HCT116 (cell line): ENCODE measurements at regions not wholly inside any gene's neighbourhood (a gene's known extent, or its start where the extent isn't known, plus 50 kb on each side); places are given as distances from the start of the nearest gene placed in this dataset.

Experiments
- ATAC-seq: fragments of 200-7000 bp; cut with Tn5 transposase; 2 replicates; pipeline ENCODE4 v1.9.1; 2020; ENCODE audit warnings: mild to moderate bottlenecking, moderate library complexity
- BruUV-seq: library from RNA; stranded (reverse); fragments of 400-500 nt; replicated peaks from 2 replicates; lab custom pipeline; 2021; lab: Mats Ljungman, UMichigan
- CTCF ChIA-PET: fragments of 300-600 bp; sonication (Branson Sonifier 250); formaldehyde crosslinking; loops from one replicate; lab custom pipeline; 2021; ENCODE audit warnings: antibody characterized with exemption; lab: Charles Lee
- POLR2A ChIA-PET: fragments of 300-600, 350-600 bp; sonication (Branson Sonifier 250); formaldehyde crosslinking; loops from one replicate; lab custom pipeline; 2021; ENCODE audit warnings: antibody characterized with exemption; lab: Charles Lee
- RAD21 ChIA-PET, 2 experiments: fragments of 300-600 bp; sonication (Branson Sonifier 250); formaldehyde crosslinking; loops; one replicate each; lab custom pipeline; 2023; ENCODE audit warnings: low total read pairs in 2 of 2; ENCODE audit not compliant: uncharacterized antibody in 2 of 2, unreplicated experiment in 2 of 2, low non-redundant PET in 1 of 2; lab: Charles Lee
- DNase-seq: peaks from one replicate; pipeline ENCODE4 v3.0.0-alpha.2; 2010; ENCODE audit warnings: low read depth, low spot score
- H2AFZ ChIP-seq: fragments of 200-600 bp; shearing (Covaris generic), sonication (generic); 2 replicates; pipeline ENCODE4 v1.6.1; 2017; ENCODE audit warnings: low read depth, mixed run types, mixed read lengths, antibody characterized with exemption, low read length; ENCODE audit not compliant: poor library complexity, severe bottlenecking
- H3K27ac ChIP-seq: 2 replicates; pipeline ENCODE4 v1.5.1; 2012; ENCODE audit warnings: low read depth, low read length
- H3K27me3 ChIP-seq: fragments of 200-600 bp; sonication (generic); 2 replicates; pipeline ENCODE4 v1.6.1; 2016; ENCODE audit warnings: mixed run types, low read length, mixed read lengths; ENCODE audit not compliant: insufficient read depth
- H3K36me3 ChIP-seq, 2 experiments: fragments of 200-500 bp in 1 of 2; fragments of 200-600 bp in 1 of 2; sonication (Bioruptor generic) in 1 of 2; sonication (generic) in 1 of 2; 2 replicates each; pipeline versions ENCODE4 v1.5.1 to v1.6.1; 2014 to 2016; ENCODE audit warnings: low read length in 2 of 2, inconsistent platforms in 1 of 2, mixed read lengths in 1 of 2, mixed run types in 1 of 2; ENCODE audit not compliant: insufficient read depth in 2 of 2, control insufficient read depth in 1 of 2
- H3K4me1 ChIP-seq, 2 experiments: fragments of 200-600 bp in 1 of 2; sonication (generic) in 1 of 2; 2 replicates each; pipeline versions ENCODE4 v1.5.1 to v1.6.1; 2012 to 2017; ENCODE audit warnings: low read length in 2 of 2, inconsistent platforms in 1 of 2, mild to moderate bottlenecking in 1 of 2, mixed read lengths in 1 of 2, mixed run types in 1 of 2, moderate library complexity in 1 of 2; ENCODE audit not compliant: insufficient read depth in 2 of 2, control insufficient read depth in 1 of 2
- H3K4me2 ChIP-seq: fragments of 200-600 bp; sonication (generic); 2 replicates; pipeline ENCODE4 v1.6.1; 2017; ENCODE audit warnings: mixed run types, low read length, mixed read lengths
- H3K4me3 ChIP-seq, 2 experiments: fragments of 200-600 bp in 1 of 2; sonication (generic) in 1 of 2; replicated peaks in 1 of 2; 2 replicates each; pipeline ENCODE4 v1.5.1; 2011 to 2016; ENCODE audit warnings: low read length in 2 of 2, control low read depth in 1 of 2, low read depth in 1 of 2, mild to moderate bottlenecking in 1 of 2, mixed read lengths in 1 of 2, mixed run types in 1 of 2
- H3K79me2 ChIP-seq: fragments of 200-600 bp; sonication (generic); 2 replicates; pipeline ENCODE4 v1.6.1; 2017; ENCODE audit warnings: mild to moderate bottlenecking, mixed run types, low read length, moderate library complexity, mixed read lengths; ENCODE audit not compliant: insufficient read depth
- H3K9ac ChIP-seq: fragments of 200-600 bp; sonication (generic); 2 replicates; pipeline ENCODE4 v1.6.1; 2016; ENCODE audit warnings: low read length, mixed read lengths
- H3K9me2 ChIP-seq: fragments of 200-600 bp; sonication (generic), shearing (Covaris generic); 2 replicates; pipeline ENCODE4 v1.6.1; 2017; ENCODE audit warnings: mixed run types, mild to moderate bottlenecking, moderate library complexity; ENCODE audit not compliant: insufficient read depth
- H3K9me3 ChIP-seq, 2 experiments: fragments of 200-500 bp in 1 of 2; fragments of 200-600 bp in 1 of 2; sonication (Bioruptor generic) in 1 of 2; sonication (generic) in 1 of 2; 2 replicates each; pipeline ENCODE4 v1.6.1; 2014 to 2017; ENCODE audit warnings: low read length in 2 of 2, mixed read lengths in 2 of 2, inconsistent platforms in 1 of 2, low read depth in 1 of 2, mild to moderate bottlenecking in 1 of 2, mixed run types in 1 of 2, moderate library complexity in 1 of 2; ENCODE audit not compliant: control insufficient read depth in 1 of 2, insufficient read depth in 1 of 2
- H4K20me1 ChIP-seq: fragments of 200-600 bp; sonication (generic), shearing (Covaris generic); 2 replicates; pipeline ENCODE4 v1.6.1; 2017; ENCODE audit warnings: mixed run types, mild to moderate bottlenecking, moderate library complexity; ENCODE audit not compliant: insufficient read depth
- ATF3 ChIP-seq: IDR thresholded peaks from 2 replicates; pipeline ENCODE4 v1.6.1; 2012
- CEBPB ChIP-seq: IDR thresholded peaks from 2 replicates; pipeline ENCODE4 v1.6.1; 2012; ENCODE audit warnings: low read depth
- CTCF ChIP-seq, 3 experiments: fragments of 200-600 bp in 1 of 3; sonication (generic) in 1 of 3; IDR thresholded peaks in 2 of 3; conservative IDR thresholded peaks in 1 of 3; 2 replicates each; pipeline ENCODE4 v1.5.1; 2012 to 2017; ENCODE audit warnings: low read depth in 2 of 3, low read length in 2 of 3, antibody characterized with exemption in 1 of 3, borderline replicate concordance in 1 of 3, control low read depth in 1 of 3, mild to moderate bottlenecking in 1 of 3, mixed read lengths in 1 of 3, mixed run types in 1 of 3, moderate library complexity in 1 of 3; ENCODE audit not compliant: insufficient read depth in 1 of 3
- EZH2phosphoT487 ChIP-seq: fragments of 200-600 bp; IDR thresholded peaks from 2 replicates; pipeline ENCODE4 v1.6.1; 2018; ENCODE audit warnings: antibody characterized with exemption, borderline replicate concordance
- JUND ChIP-seq: IDR thresholded peaks from 2 replicates; pipeline ENCODE4 v1.6.1; 2012
- POLR2A ChIP-seq: IDR thresholded peaks from 2 replicates; pipeline ENCODE4 v1.7.0; 2011; ENCODE audit warnings: borderline replicate concordance; ENCODE audit not compliant: insufficient read depth, insufficient read length; ENCODE audit errors: extremely low read depth
- POLR2AphosphoS5 ChIP-seq: IDR thresholded peaks from 2 replicates; pipeline ENCODE4 v1.6.1; 2011; ENCODE audit warnings: mild to moderate bottlenecking, low read depth, low read length, moderate library complexity
- RAD21 ChIP-seq: IDR thresholded peaks from 2 replicates; pipeline ENCODE4 v1.6.1; 2012; ENCODE audit warnings: low read depth, mild to moderate bottlenecking
- REST ChIP-seq: IDR thresholded peaks from 2 replicates; pipeline ENCODE4 v1.6.1; 2012; ENCODE audit warnings: low read depth
- SIN3A ChIP-seq: IDR thresholded peaks from 2 replicates; pipeline ENCODE4 v1.6.1; 2012; ENCODE audit warnings: low read depth
- SP1 ChIP-seq: IDR thresholded peaks from 2 replicates; pipeline ENCODE4 v1.6.1; 2012; ENCODE audit warnings: low read depth
- TCF7L2 ChIP-seq: IDR thresholded peaks from 2 replicates; pipeline ENCODE4 v1.7.0; 2011; ENCODE audit warnings: borderline replicate concordance, inconsistent platforms; ENCODE audit not compliant: insufficient read depth, insufficient read length; ENCODE audit errors: extremely low read depth
- YY1 ChIP-seq: IDR thresholded peaks from 2 replicates; pipeline ENCODE4 v1.6.1; 2011; ENCODE audit warnings: low read length, low read depth, moderate library complexity, mild to moderate bottlenecking; ENCODE audit not compliant: insufficient replicate concordance; ENCODE audit errors: extremely low read depth
- ZBTB33 ChIP-seq: IDR thresholded peaks from 2 replicates; pipeline ENCODE4 v1.6.1; 2011; ENCODE audit warnings: mild to moderate bottlenecking, low read length, moderate library complexity; ENCODE audit not compliant: insufficient replicate concordance; ENCODE audit errors: extremely low read depth
- ZFX ChIP-seq: fragments of 450-650 bp; IDR thresholded peaks from 2 replicates; pipeline ENCODE4 v1.6.1; 2017
- ZNF274 ChIP-seq: fragments of 200-500 bp; sonication (Bioruptor generic); IDR thresholded peaks from 2 replicates; pipeline ENCODE4 v1.6.1; 2014; ENCODE audit warnings: mild to moderate bottlenecking, low read depth, low read length, inconsistent platforms
- intact Hi-C: fragments of 100-400 bp; cut with micrococcal nuclease; formaldehyde crosslinking; loops from 2 replicates; pipeline ENCODE4 v1.10.0; 2022

- H4K20me1 ChIP-seq = no peaks in the 10 kb centered on the region
- no peak for TF ChIP-seq ZBTB33
- no peak for TF ChIP-seq POLR2AphosphoS5
- TF ChIP-seq POLR2A = no peak
- no peak for TF ChIP-seq REST
- no peak for TF ChIP-seq ATF3
- TF ChIP-seq SIN3A = no peak
- no peak for TF ChIP-seq JUND
- TF ChIP-seq SP1 = no peak
- no peak for TF ChIP-seq EZH2phosphoT487
- TF ChIP-seq TCF7L2 = no peak
- TF ChIP-seq RAD21 = no peak
- TF ChIP-seq ZFX = no peak
- TF ChIP-seq CEBPB = no peak
- TF ChIP-seq CTCF (IDR thresholded peaks at IDR 0.05 in 2 of 3, conservative IDR thresholded peaks at IDR 0.05 in 1 of 3; ENCODE audit: borderline replicate concordance in 1 of 3, insufficient read depth in 1 of 3, low read depth in 2 of 3, low read length in 2 of 3) = no peak
- no peak for TF ChIP-seq YY1
- TF ChIP-seq ZNF274 = no peak
- TF ChIP-seq, all 23 proteins: peak for 0
- Histone ChIP-seq H3K27ac (no peak overlapping the region), H3K27me3 (no peaks in the 10 kb centered on the region), H3K4me1 (peaks cover 19 to 20% of the 10 kb centered on the region in 2 experiments; a peak in 3 of 4 replicates), H3K9ac (no peak overlapping the region), H3K9me3 (no peaks in the 10 kb centered on the region), H3K79me2 (no peaks in the 10 kb centered on the region), H3K4me2 (no peak overlapping the region), H2AFZ (no peak overlapping the region), H3K36me3 (no peaks in the 10 kb centered on the region), H3K4me3 (no peak overlapping the region), H3K9me2 (no peaks in the 10 kb centered on the region)
- ChIA-PET RAD21 (no interaction called here), POLR2A (no interaction called here), CTCF (no interaction called here)
- no peak for DNase-seq
- no peak for ATAC-seq
- BruUV-seq = no TSS peak
- intact Hi-C loops = no loop called here
These were observed 132.3 kb upstream of the DOK5 start for GRCh38 chr20:54343099-54343498.
